K562 (cell line): ENCODE measurements at regions not wholly inside any gene's neighbourhood (a gene's known extent, or its start where the extent isn't known, plus 50 kb on each side); places are given as distances from the start of the nearest gene placed in this dataset.

Experiments used
- EZH2 ChIP-seq: IDR thresholded peaks from 2 replicates; pipeline ENCODE4 v1.6.1; 2012; ENCODE audit warnings: low read depth, mild to moderate bottlenecking, inconsistent platforms, low read length, borderline replicate concordance
- FOXM1 ChIP-seq, 2 experiments: fragments of 450-650 bp in 1 of 2; sonication (generic) in 1 of 2; formaldehyde crosslinking in 1 of 2; IDR thresholded peaks; 2 replicates each; pipeline versions ENCODE4 v1.6.1 to v1.9.0; 2017 to 2022; ENCODE audit warnings: low read depth in 2 of 2, mild to moderate bottlenecking in 2 of 2, missing genetic modification reagents in 1 of 2, moderate library complexity in 1 of 2
- JUN ChIP-seq, 2 experiments: sonication (generic) in 1 of 2; formaldehyde crosslinking in 1 of 2; IDR thresholded peaks; 2 replicates each; pipeline versions ENCODE4 v1.6.1 to v1.8.0; 2012 to 2022; ENCODE audit warnings: borderline replicate concordance in 2 of 2, mild to moderate bottlenecking in 2 of 2, improper control_type of control experiment in 1 of 2, low read depth in 1 of 2, low read length in 1 of 2, missing genetic modification reagents in 1 of 2
- MAX ChIP-seq: sonication (generic); formaldehyde crosslinking; IDR thresholded peaks from 2 replicates; pipeline ENCODE4 v1.9.0; 2022; ENCODE audit warnings: mild to moderate bottlenecking, missing genetic modification reagents
- ZNF217 ChIP-seq: sonication (generic); formaldehyde crosslinking; IDR thresholded peaks from 2 replicates; pipeline ENCODE4 v1.8.0; 2022; ENCODE audit warnings: mild to moderate bottlenecking, missing genetic modification reagents

- TF ChIP-seq MAX (no peak), ZNF217 (CRISPR knock-in tag) (no peak), JUN (IDR thresholded peaks at IDR 0.05; ENCODE audit: borderline replicate concordance, low read depth, low read length) (no peak), JUN (CRISPR knock-in tag; IDR thresholded peaks at IDR 0.05; ENCODE audit: borderline replicate concordance) (no peak), EZH2 (no peak), FOXM1 (IDR thresholded peaks at IDR 0.05; ENCODE audit: low read depth) (no peak), FOXM1 (CRISPR knock-in tag; IDR thresholded peaks at IDR 0.05; ENCODE audit: low read depth) (no peak)
Measured at GRCh38 chr5:4815002-4815401, 325.1 kb upstream of the ADAMTS16 start.
